ENCODE measurements at regions not wholly inside any gene's neighbourhood (a gene's known extent, or its start where the extent isn't known, plus 50 kb on each side); places are given as distances from the start of the nearest gene placed in this dataset.
"Not testable (repeated sequence)": the region's sequence is repeated elsewhere in the genome, so short reads cannot be mapped to it uniquely, and the experiment has no call there.

- DNase-seq = no peak
Observed at GRCh38 chr3:61444782-61445181, 116.6 kb upstream of the PTPRG start.

GRCh38 chr3:61445924-61446323, 115.4 kb upstream of the PTPRG start:
- no peak for DNase-seq

- DNase-seq = no peak
Observed at GRCh38 chr3:61446341-61446740, 115.0 kb upstream of the PTPRG start.

- no peak for DNase-seq
Observed at GRCh38 chr3:61448378-61448777, 113.0 kb upstream of the PTPRG start.

- DNase-seq = no peak
Observed at GRCh38 chr3:61449327-61450040, 111.9 kb upstream of the PTPRG start.

GRCh38 chr3:61450866-61451265, 110.5 kb upstream of the PTPRG start:
- DNase-seq = no peak

- DNase-seq = no peak
Observed at GRCh38 chr3:61451841-61452240, 109.5 kb upstream of the PTPRG start.

GRCh38 chr3:61452535-61453090, 108.8 kb upstream of the PTPRG start:
- DNase-seq = no peak

- DNase-seq = no peak
Observed at GRCh38 chr3:61454006-61454585, 107.3 kb upstream of the PTPRG start.

GRCh38 chr3:61454801-61455200, 106.6 kb upstream of the PTPRG start:
- DNase-seq = no peak

GRCh38 chr3:61460636-61461035, 100.7 kb upstream of the PTPRG start:
- no peak for DNase-seq

- no peak for DNase-seq
Observed at GRCh38 chr3:61463191-61463590, 98.2 kb upstream of the PTPRG start.

- DNase-seq = no peak
Observed at GRCh38 chr3:61464518-61465140, 96.7 kb upstream of the PTPRG start.

GRCh38 chr3:61466357-61466756, 95.0 kb upstream of the PTPRG start:
- DNase-seq = no peak

- DNase-seq = no peak
Observed at GRCh38 chr3:61483997-61484396, 77.4 kb upstream of the PTPRG start.

- no peak for DNase-seq
Observed at GRCh38 chr3:61493339-61493738, 68.0 kb upstream of the PTPRG start.

- not testable (repeated sequence) for DNase-seq
Observed at GRCh38 chr3:61494309-61494708, 67.1 kb upstream of the PTPRG start.

- DNase-seq = no peak
Observed at GRCh38 chr3:61497463-61497862, 63.9 kb upstream of the PTPRG start.

GRCh38 chr3:61505197-61505596, 56.2 kb upstream of the PTPRG start:
- no peak for DNase-seq

GRCh38 chr3:61507946-61508345, 53.4 kb upstream of the PTPRG start:
- DNase-seq = no peak

Measured in right kidney (tissue), 1 donor.